Motor neuron (in vitro differentiated cells): ENCODE measurements at regions not wholly inside any gene's neighbourhood (a gene's known extent, or its start where the extent isn't known, plus 50 kb on each side); places are given as distances from the start of the nearest gene placed in this dataset.

Experiments
- ATAC-seq, 8 experiments: fragments of 200-7000 bp; cut with Tn5 transposase; replicated peaks in 6 of 8; 2 replicates each; pipeline ENCODE4 v1.8.0; 2021; ENCODE audit warnings: mild to moderate bottlenecking in 8 of 8, moderate library complexity in 8 of 8
- H3K27ac ChIP-seq, 2 donors: fragments of 250-450 bp; sonication (Bioruptor Pico); 2 replicates each; pipeline ENCODE4 v1.9.0; 2021; ENCODE audit warnings: antibody characterized with exemption in 2 of 2, mild to moderate bottlenecking in 2 of 2, moderate library complexity in 1 of 2
- H3K4me1 ChIP-seq, 2 donors: fragments of 250-450 bp; sonication (Bioruptor Pico); replicated peaks in 1 of 2; 2 replicates each; pipeline ENCODE4 v1.6.1; 2021; ENCODE audit warnings: antibody characterized with exemption in 2 of 2, mild to moderate bottlenecking in 2 of 2, moderate library complexity in 1 of 2
- H3K4me3 ChIP-seq, 5 donors: fragments of 250-450 bp; sonication (Bioruptor Pico); 2 replicates each; pipeline ENCODE4 v1.9.0; 2021; ENCODE audit warnings: antibody characterized with exemption in 5 of 5, mild to moderate bottlenecking in 5 of 5, moderate library complexity in 4 of 5
- WGBS, 10 experiments: fragments of 450-650 bp; shearing (Covaris generic); methylation state at CpG; one replicate each; pipeline ENCODE4 v1.0.0; 2022; 5-methylcytosine and 5-hydroxymethylcytosine counted together
- in situ Hi-C, 9 experiments: fragments of 400-800 bp; cut with MboI; loops; one replicate each; pipeline ENCODE4 v1.15.0; 2021; ENCODE audit warnings: low sequenced_read_pairs in 9 of 9, low pct_unique_long_range_greater_than_20kb in 2 of 9; ENCODE audit not compliant: unreplicated experiment in 9 of 9

DNA sequence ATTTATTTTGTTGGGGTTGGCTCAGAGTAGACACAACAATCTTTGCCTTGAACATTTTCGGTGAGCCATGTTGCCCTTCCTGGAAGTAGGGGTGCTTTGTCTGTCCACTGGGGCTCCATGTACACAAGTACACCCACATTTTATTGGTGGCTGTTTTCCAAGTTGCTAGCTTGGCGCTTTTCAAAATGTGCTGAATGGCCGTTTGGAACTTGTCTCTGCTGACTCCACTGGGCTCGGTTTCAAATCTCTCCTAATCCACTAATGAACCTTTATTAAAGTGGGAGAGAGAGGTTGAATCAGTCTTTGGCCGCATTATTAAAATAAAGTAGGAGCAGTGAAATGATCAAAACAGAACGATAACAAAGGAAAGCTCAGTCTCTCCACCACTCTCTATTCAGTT is 64.6 kb upstream of the TAF11L2 start:
- Histone ChIP-seq H3K4me3 (no peak overlapping the region), H3K4me1 (no peaks in the 10 kb centered on the region), H3K27ac (no peak overlapping the region)
- 10 to 100% (median 81%) methylated on average over 2 to 6 of the region's 6 CpGs; no CpG with 5 or more reads in 1 of the 10 experiments for WGBS, 10 experiments
- no peak for ATAC-seq
- in situ Hi-C loops, result no loop called here

DNA sequence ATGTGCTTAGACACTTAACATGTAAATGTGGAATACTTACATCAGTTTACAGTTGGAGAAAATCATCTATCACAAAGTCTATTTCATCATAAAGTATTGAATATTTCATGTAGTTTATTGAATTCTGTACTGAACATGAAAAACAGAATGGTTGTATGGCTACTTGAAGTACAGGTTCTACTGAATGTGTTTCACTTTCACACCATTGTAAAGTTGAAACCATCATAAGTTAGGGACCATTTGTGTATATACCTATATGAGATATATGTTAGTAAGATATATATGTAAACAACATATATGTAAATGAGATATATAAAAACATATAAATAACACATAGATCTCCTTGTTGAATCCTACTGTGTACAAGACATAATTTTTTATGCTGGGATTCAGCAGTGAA is 63.0 kb upstream of the TAF11L2 start:
- Histone ChIP-seq H3K4me3 (no peak overlapping the region), H3K27ac (no peak overlapping the region), H3K4me1 (no peaks in the 10 kb centered on the region)
- in situ Hi-C loops, result no loop called here
- no peak for ATAC-seq

DNA sequence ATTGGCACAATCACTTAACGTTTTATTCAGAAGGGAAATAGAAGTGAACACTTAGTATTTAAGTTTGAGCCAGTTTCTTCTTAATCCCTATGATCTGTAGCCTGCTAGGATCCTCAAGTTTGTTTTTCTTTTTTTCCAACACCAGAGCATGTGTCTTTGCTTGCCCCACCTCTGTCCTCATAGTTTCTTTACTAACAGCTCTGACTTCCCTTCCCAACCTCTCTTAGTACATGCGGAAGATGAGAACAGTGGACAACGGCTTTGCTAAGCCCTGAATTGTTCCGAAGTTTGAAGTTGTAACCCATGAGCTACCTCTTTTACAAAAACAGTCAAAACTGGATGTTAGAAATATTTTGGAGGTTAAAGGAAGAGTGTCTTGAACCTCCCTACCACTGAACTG is 61.7 kb upstream of the TAF11L2 start:
- in situ Hi-C loops, result no loop called here
- no peak overlapping the region for H3K4me3 ChIP-seq
- H3K27ac ChIP-seq, result no peak overlapping the region
- no peak for ATAC-seq
- WGBS, 10 experiments, result 0 to 100% (median 78%) methylated on average over 1 to 4 of the region's 4 CpGs; no CpG with 5 or more reads in 3 of the 10 experiments
- no peaks in the 10 kb centered on the region for H3K4me1 ChIP-seq

DNA sequence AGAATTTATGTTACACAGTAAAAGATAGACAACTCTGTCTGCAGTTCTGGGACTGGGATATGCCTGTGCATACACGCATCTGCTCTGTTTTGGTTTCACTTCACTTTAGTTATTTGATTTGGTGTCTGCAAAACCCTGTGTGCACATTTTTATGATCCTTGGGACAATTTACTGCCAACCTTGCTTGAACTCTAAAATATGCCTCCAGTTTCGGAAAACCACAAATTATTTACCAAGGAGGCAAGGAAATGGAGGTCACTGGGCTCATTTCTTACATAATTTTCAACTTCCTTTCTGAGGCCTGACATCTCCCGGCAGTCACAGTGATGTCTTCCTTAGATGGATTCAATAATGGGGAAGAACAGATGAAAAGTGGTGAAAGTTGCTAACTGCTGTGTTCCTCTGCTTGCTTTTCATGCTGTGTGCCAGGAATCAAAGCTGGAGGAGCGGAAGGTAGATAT is 61.2 kb upstream of the TAF11L2 start:
- 16 to 100% (median 84%) methylated on average over 1 to 4 of the region's 4 CpGs; no CpG with 5 or more reads in 1 of the 10 experiments for WGBS, 10 experiments
- no peak overlapping the region for H3K27ac ChIP-seq
- in situ Hi-C loops, result no loop called here
- H3K4me3 ChIP-seq, result no peak overlapping the region
- no peak for ATAC-seq
- H3K4me1 ChIP-seq, result no peaks in the 10 kb centered on the region

DNA sequence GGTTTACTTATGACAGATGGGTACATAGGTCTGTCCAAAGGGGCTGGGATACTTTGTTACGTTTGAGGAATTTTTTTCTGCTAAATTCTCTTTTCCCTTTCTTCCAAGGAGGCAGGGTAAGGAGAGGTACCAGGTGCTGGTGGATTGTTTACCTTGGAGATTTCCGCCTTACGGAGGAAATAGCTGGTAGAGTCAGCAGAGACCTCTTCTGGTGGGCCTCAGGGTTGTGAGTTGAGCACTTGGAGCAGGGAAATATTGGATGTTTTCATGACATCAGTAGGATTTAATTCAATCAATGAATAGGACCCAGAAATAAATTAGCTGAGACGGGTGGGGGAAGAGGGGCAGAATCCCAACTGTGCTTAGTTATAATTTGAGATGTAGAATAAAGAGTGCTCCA is 60.0 kb upstream of the TAF11L2 start:
- no peak overlapping the region for H3K27ac ChIP-seq
- H3K4me3 ChIP-seq, result no peak overlapping the region
- no peak for ATAC-seq
- in situ Hi-C loops, result no loop called here
- no peaks in the 10 kb centered on the region for H3K4me1 ChIP-seq
- WGBS, 10 experiments, result 21 to 100% (median 80%) methylated on average over 1 to 4 of the region's 4 CpGs; no CpG with 5 or more reads in 1 of the 10 experiments

DNA sequence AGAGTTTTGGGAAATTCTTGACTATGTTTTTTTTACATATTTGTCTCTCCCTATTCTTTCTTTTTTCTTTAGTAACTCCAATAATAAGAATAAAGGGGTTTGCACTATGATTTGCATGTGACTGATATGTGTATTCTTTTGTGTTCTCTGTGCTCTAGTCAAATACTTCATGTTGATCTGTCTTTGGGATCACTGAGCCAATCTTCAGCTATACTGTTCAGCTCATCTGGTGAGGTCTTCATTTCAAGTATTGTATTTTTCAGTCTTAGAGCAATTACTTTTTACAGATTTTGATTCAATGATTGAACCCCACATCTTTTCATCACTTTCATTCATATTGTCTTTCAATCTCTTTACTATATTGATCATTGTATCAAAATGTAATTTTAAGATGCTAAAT is 58.1 kb upstream of the TAF11L2 start:
- Histone ChIP-seq H3K4me1 (no peaks in the 10 kb centered on the region), H3K27ac (no peak overlapping the region), H3K4me3 (no peak overlapping the region)
- in situ Hi-C loops, result no loop called here
- ATAC-seq, result no peak

DNA sequence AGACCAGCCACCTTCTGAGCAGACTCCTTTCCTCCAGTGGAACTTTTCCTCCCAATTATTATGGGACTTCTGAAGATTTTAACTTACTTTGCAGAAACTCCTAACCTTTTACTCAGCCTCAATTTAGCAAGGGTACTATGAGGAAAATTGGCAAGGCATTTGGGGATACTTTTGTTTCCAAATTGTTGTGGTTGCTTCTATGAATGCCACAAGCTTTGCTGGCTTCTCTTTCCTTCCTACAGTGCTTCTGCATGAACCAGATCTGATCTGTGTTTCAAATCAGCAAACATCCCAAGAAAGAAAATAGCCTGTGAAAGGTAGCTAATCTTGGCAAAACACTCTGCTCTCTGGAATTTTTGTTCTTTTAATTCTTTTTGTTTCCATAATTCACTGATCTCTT is 57.3 kb upstream of the TAF11L2 start:
- no peak for ATAC-seq
- Histone ChIP-seq H3K4me3 (no peak overlapping the region), H3K4me1 (no peaks in the 10 kb centered on the region), H3K27ac (no peak overlapping the region)
- in situ Hi-C loops, result no loop called here

DNA sequence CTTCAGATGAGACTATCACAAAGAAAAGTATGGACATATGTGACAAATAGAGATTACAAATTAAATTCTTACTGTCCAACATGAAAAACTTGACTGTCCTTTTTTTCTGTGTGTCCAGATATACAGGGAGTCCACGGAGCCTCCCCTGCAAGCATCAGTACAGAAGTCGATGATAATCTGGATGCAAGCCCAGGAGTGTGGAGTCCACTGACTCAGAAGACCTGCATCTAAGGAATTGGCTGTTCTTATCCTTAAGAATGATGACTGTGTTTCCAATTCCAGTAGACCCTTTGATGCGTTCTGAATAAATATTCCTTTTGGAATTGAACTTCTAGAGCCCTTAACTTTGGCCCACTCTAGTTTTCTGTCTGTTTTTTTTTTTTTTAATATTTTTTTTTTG is 56.7 kb upstream of the TAF11L2 start:
- no peak for ATAC-seq
- WGBS, 10 experiments, result 0 to 90% (median 55%) methylated on average over 1 to 3 of the region's 3 CpGs; no CpG with 5 or more reads in 1 of the 10 experiments
- in situ Hi-C loops, result no loop called here
- Histone ChIP-seq H3K27ac (no peak overlapping the region), H3K4me3 (no peak overlapping the region), H3K4me1 (no peaks in the 10 kb centered on the region)

DNA sequence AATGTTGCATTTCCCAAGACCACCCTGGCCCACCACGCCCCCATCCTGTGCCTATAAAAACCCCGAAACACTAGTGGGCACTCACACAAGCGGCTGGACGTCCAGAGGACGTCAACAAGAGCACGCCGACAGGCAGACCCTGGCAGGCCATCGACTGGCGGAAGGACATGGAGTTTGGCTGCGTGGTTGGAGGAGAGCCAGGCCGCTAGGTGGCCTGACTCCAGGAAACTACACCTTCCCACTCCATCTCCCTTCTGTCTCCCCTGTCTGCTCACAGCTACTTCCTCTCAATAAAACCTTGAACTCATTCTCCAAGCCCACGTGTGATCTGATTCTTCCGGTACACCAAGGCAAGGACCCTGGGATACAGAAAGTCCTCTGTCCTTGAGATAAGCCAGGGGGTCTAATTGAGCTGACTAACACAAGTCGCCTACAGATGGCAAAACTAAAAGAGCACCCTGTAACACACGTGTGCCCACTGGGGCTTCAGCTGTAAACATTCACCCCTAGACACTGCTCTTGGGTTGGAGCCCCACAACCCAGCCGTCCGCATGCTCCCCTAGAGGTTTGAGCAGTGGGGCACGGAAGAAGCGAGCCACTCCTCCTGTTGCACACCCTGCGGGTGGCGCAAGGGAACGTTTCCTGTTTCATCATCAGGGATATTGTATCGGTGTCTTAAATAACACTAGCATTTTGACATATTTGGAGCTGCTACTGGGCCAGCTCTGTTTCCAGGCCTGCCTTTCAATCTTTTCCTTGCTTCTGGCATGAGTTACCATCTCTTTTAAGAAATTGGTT is 54.5 kb upstream of the TAF11L2 start:
- 43 to 90% (median 78%) methylated on average over 2 to 18 of the region's 23 CpGs; no CpG with 5 or more reads in 4 of the 10 experiments for WGBS, 10 experiments
- no peak for ATAC-seq
- in situ Hi-C loops, result no loop called here
- Histone ChIP-seq H3K4me3 (no peak overlapping the region), H3K4me1 (no peaks in the 10 kb centered on the region), H3K27ac (no peak overlapping the region)

DNA sequence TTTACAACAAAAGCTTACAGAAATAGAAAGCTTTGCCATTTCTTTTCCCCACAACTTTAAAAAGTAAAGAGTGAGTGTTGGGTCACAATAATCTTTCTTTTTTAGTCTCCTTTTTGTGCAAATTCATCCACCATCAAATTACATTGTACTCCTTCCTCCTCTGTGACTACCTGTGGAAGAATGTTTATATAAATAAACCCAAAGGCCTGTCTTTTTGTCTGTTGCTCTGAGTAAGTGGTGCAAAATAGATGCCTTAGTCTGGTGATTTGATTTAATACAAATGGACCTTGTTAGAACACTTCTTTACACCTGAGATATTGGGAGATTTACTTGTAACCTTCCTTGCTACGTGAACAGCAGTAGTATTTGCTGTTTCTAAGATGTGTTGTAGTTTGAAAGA is 53.5 kb upstream of the TAF11L2 start:
- Histone ChIP-seq H3K4me1 (no peaks in the 10 kb centered on the region), H3K27ac (no peak overlapping the region), H3K4me3 (no peak overlapping the region)
- no peak for ATAC-seq
- in situ Hi-C loops, result no loop called here
- WGBS, 10 experiments, result 0 to 100% (median 75%) methylated on average over 1 of the region's 1 CpG; no CpG with 5 or more reads in 1 of the 10 experiments

DNA sequence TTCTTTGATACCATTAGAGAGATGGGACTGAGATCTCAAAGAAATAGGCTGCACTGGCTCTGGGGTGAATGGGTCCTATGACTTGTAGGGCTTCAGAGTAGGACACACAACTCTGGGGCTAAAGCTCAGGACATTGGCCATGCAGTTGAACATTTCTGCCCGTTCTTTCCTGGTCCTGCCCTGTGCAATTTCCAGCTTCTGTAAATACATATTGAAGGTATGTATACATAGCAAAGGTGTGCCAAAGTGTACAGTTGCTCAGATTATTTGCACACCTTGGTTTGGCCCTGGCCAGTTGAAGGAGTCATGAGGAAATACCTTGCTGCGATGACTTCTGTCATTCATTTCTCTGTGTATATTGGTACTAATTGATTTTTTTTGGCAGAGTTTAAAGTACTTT is 52.8 kb upstream of the TAF11L2 start:
- Histone ChIP-seq H3K4me1 (no peaks in the 10 kb centered on the region), H3K4me3 (no peak overlapping the region), H3K27ac (no peak overlapping the region)
- in situ Hi-C loops, result no loop called here
- no peak for ATAC-seq
- 50 to 100% (median 94%) methylated on average over 1 to 2 of the region's 2 CpGs; no CpG with 5 or more reads in 3 of the 10 experiments for WGBS, 10 experiments
